GM21423 (cell line): ENCODE measurements at regions not wholly inside any gene's neighbourhood (a gene's known extent, or its start where the extent isn't known, plus 50 kb on each side); places are given as distances from the start of the nearest gene placed in this dataset.
"Not testable (repeated sequence)": the region's sequence is repeated elsewhere in the genome, so short reads cannot be mapped to it uniquely, and the experiment has no call there.

ENCODE experiments used
- ATAC-seq: cut with Tn5 transposase; IDR thresholded peaks from one replicate; pipeline ENCODE4 v1.9.1; 2021; ENCODE audit warnings: mild to moderate bottlenecking, moderate library complexity; ENCODE audit not compliant: unreplicated experiment

DNA sequence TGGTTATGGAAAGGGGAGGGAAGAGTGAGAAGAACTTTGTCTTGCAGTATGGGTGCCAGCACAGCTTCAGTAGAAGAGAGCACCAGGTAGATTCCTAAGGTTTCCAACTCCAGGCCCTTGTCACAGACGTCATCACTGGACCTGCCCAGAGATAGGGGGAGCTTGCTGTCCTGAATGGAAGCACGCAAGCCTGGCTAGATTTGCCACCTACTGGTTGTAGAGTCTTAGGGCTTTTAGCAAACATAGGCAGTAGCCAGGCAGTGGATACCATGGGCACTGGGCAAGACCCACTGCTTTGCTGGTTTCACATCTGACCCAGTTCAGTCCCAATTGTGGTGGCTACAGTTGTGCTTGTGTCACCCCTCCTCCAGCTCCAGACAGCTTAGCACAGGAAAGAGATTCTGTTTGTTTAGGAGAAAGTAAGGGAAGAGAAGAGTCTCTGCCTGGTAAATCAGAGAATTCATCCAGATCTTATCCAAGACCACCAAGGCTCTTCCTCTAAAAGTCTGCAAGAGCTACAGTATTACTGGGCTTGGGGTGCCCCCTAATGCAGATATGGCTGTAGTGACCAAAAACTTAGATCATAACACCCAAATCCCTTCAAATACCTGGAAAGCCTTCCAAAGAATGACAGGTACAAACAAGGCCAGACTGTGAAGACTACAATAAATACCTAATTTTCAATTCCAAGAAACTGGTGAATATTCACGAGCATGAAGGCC, 158.9 kb downstream of the HINT1 start:
- ATAC-seq: no peak

GRCh38 chr5:131001507-131001906, 163.5 kb downstream of the HINT1 start:
- ATAC-seq: no peak

DNA sequence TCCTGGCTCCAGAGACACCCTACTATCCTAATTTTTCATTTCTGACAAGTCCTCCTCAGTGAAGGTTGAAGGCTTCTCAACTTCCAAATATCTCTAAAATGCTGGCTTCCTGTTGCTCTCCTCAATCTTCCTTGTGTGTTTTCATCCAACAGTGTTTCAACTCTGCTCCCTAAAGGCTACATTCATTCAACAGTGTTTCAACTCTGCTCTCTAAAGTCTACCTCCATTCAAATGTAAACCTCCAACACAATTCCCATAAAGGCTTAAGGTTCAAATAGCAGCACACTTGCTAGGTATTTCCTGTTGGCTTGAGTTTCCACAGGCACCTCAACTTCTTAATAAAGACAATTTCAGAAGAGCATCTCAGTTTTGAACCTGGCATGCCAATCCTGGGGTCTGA, 164.8 kb downstream of the HINT1 start:
- no peak for ATAC-seq

DNA sequence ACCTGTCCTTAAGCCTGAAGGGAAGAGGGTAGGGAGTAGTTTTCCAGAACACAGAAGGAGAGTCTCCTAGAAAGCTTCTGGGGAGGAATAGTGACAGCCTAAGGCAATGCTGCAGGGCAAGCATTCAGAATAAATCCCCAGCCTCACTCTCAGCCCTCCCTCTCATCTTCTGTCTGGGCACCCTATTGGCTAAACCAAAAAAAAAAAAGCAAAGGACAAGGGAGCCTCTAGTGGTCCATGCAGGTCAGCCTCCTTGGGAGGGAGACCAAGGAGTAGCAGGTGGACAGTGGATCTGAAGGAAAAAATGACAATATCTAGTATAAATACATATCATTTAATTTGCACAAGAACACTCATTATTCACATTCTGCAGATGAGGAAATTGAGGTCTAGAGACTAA, 168.3 kb downstream of the HINT1 start:
- not testable (repeated sequence) for ATAC-seq

GRCh38 chr5:130995851-130996250, 169.2 kb downstream of the HINT1 start:
- ATAC-seq: no peak

GRCh38 chr5:130995254-130995515, 169.9 kb downstream of the HINT1 start:
- no peak for ATAC-seq

DNA sequence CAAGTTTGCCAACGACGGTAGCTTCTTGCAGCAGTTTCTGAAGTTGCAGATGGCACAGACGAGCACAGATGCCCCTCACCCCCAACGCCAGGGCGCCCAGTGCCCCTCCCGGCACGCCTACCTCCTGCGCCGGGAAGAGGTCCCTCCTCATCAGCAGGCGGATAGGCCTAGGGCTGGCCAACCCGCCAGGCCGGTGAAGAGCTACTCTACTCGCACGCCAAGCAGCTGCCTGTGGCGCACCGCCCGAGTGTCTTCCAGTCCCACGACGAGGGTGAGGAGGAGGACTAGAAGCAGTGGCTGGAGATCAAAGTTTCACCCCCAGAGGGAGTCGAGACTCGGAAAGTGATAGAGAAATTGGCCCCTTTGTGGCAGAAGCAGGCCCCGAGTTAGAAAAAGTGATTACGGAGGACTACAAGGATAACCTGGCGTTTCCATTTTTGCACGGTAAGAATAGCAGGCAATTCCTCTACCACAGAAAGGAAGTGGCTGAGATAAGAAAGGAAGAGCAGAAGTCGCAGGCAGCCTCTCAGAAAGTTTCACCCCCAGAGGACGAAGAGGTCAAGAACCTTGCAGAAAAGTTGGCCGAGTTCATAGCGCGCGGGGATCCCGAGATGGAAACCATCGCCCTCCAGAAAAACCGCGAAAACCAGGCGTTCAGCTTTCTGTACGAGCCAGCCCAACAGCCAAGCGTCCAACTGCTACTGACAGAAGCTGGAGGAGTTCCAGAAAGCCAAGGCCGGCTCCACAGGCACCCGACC, 170.4 kb downstream of the HINT1 start:
- ATAC-seq: no peak

GRCh38 chr5:130992621-130993020, 172.4 kb downstream of the HINT1 start:
- no peak for ATAC-seq

DNA sequence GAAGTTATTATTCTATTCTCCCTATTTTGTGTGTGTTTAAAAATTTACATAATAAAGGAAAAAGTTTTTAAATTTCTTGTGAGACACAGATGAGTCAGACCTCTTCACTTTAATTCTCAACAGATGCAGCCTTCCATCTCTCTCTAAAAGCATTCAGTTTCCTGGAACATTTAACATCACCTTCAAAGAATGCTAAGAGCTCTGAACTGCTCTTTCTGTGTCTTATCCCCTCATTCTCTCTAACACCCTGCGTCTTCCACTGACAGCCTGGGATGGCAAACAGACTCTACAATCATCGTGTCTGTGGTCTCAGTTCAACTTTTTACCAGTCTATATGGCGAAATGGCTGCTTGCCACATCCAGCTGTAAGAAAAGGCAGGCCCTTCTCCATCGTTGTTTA, 173.0 kb downstream of the HINT1 start:
- ATAC-seq: no peak

- ATAC-seq: no peak
These were observed 179.3 kb downstream of the HINT1 start for GRCh38 chr5:130985776-130986175.

- no peak for ATAC-seq
These were observed 183.4 kb downstream of the HINT1 start for GRCh38 chr5:130981663-130982062.

- no peak for ATAC-seq
These were observed 186.6 kb downstream of the HINT1 start for GRCh38 chr5:130978475-130978874.

GRCh38 chr5:130976493-130976892, 188.6 kb downstream of the HINT1 start:
- ATAC-seq: no peak

DNA sequence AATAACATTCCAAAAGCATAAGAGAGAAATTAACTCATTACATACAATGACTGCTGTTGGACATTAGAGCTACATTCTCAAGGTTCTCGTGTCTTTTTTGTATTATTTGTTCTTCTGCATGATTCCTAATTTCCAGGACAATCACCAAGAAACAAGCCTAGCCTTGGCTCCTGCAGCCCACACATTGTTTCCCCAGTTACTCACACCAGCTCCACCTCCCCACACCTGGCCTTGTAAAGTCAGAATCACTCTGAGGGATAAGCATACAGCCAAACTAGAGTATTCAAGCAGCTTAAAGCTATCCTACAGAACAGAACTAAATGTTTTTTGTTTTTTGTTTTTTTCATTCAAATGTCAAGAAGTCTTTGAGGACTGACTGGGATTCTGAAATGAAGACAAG, 189.2 kb downstream of the HINT1 start:
- ATAC-seq: no peak

- no peak for ATAC-seq
These were observed 189.8 kb downstream of the HINT1 start for GRCh38 chr5:130975299-130975698.

DNA sequence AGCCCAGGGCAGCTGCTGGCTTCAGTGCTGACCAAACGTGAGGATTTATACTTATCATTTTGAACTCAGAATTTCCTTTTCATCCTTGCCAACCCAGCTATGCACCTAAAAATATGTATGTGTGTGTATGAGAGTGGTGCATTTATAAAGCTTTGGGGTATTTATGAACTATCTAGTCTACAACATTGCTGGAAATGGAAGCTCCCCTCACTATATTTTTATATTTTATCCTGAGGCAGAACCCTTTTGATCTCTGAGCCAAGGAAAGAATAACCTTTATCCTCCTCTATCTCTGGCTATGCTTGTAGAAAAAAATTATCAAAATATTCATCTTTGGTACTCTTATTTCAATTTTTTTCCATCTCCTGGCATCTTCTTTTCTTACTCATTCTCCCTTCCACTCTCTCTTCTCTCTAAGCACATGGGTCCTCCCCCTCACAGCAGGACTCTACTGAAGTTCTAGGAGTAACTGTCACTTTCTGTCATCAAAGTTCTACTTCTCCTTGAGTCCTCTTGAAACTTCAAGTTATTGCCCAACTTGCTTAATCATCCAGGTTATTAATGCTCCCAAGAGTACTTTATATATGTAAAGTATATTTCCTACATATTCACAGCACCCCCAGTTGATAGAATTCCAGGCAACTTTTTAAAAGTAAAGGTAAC, 190.9 kb downstream of the HINT1 start:
- ATAC-seq: no peak

GRCh38 chr5:130966990-130967525, 198.0 kb downstream of the HINT1 start:
- ATAC-seq: no peak

DNA sequence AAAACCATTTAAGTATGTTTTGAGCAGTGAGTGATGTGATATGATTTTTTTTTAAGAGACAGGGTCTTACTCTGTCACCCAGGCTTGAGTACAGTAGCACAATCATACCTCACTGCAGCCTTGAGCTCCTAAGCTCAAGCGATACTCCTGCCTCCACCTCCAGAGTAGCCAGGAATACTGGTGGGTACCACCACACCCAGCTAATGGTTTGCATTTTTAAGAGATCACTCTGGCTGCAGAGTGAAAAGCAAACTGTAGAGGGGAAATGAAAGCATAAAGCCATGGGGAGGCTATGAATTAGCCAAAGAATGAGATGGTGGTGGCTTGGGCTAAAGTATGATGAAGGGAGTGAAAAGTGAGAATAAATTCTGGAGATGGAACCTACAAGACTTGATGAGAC, 199.1 kb downstream of the HINT1 start:
- ATAC-seq: no peak

DNA sequence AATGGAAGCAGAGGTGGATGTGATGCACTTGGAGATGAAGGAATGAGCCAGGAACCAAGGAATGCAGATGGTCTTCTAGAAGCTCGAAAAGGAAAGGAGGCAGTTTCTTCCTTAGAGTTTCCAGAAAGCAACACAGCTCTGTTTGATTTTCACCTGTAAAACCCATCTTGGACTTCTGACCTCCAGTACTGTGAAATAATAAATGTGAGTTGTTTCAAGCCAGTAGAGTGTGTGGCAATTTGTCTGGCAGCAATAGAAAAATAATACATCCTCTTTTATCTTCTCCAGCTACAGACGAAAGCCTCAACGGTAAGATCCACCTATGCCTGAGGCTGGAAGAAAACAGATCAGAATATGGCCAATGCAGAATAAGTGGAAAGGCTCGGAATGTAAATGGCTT, 199.7 kb downstream of the HINT1 start:
- ATAC-seq: no peak

- ATAC-seq: no peak
These were observed 200.5 kb downstream of the HINT1 start for GRCh38 chr5:130964231-130965202.

DNA sequence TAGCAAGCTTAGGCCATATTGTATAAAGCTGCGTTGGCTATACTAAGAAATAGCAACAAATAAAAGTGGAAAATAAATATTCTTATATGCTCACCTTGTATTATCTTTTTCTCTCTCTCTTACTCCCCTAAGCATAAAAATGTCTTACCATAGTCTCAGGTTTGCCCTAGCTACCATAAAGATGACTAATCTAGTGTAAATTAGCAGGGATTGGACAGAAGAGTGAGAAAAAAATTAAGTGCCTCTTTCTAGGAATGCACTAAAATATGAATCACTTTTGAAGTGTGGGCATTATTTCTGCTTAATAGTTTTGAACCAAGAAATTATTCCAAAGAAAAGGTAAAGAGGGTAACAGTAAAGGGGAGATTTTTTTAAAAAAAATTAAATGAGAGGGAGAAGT, 201.3 kb downstream of the HINT1 start:
- ATAC-seq: no peak
